Sigmoid colon (tissue), 6 donors: ENCODE measurements at regions not wholly inside any gene's neighbourhood (a gene's known extent, or its start where the extent isn't known, plus 50 kb on each side); places are given as distances from the start of the nearest gene placed in this dataset.

ENCODE experiments used
- DNase-seq: peaks from one replicate; pipeline ENCODE4 v3.0.0-alpha.2; 2019
- H3K27ac ChIP-seq, 4 donors: fragments of 200-600 bp; sonication (generic); one replicate each; pipeline ENCODE4 v1.5.1; 2016 to 2019; ENCODE audit warnings: mild to moderate bottlenecking in 1 of 4
- H3K27me3 ChIP-seq, 3 donors: fragments of 200-600 bp; sonication (generic); one replicate each; pipeline ENCODE4 v1.5.1; 2019; ENCODE audit warnings: mild to moderate bottlenecking in 1 of 3
- H3K36me3 ChIP-seq, 4 donors: fragments of 200-600 bp; sonication (generic); one replicate each; pipeline ENCODE4 v1.5.1; 2016 to 2019
- H3K4me1 ChIP-seq, 4 donors: fragments of 200-600 bp; sonication (generic); one replicate each; pipeline ENCODE4 v1.5.1; 2017 to 2019
- H3K4me3 ChIP-seq, 4 donors: fragments of 200-600 bp; sonication (generic); one replicate each; pipeline ENCODE4 v1.5.1; 2017 to 2019; ENCODE audit warnings: mild to moderate bottlenecking in 2 of 4, moderate library complexity in 1 of 4
- H3K9me3 ChIP-seq, 4 donors: fragments of 200-600 bp in 3 of 4; sonication (generic) in 3 of 4; one replicate each; pipeline versions ENCODE4 v1.5.1 to v1.6.1; 2013 to 2019
- EP300 ChIP-seq, 4 donors: sonication (generic); formaldehyde crosslinking; IDR thresholded peaks; one replicate each; pipeline ENCODE4 v1.6.1; 2017; ENCODE audit warnings: antibody characterized with exemption in 4 of 4
- POLR2A ChIP-seq, 2 donors: fragments of 450-650 bp; IDR thresholded peaks; one replicate each; pipeline ENCODE4 v1.6.1; 2016; ENCODE audit warnings: antibody characterized with exemption in 2 of 2, mild to moderate bottlenecking in 2 of 2, moderate library complexity in 2 of 2
- POLR2AphosphoS5 ChIP-seq, 4 donors: sonication (generic); formaldehyde crosslinking; IDR thresholded peaks; one replicate each; pipeline ENCODE4 v1.6.1; 2017; ENCODE audit warnings: antibody characterized with exemption in 4 of 4
- WGBS, 2 donors: extraction: QIAGEN DNeasy Blood & Tissue Kit; methylation state at CpG; one replicate each; pipeline ENCODE4 v1.1.7; 2013; 5-methylcytosine and 5-hydroxymethylcytosine counted together
- intact Hi-C: fragments of 100-400 bp; cut with DNase I; formaldehyde crosslinking; loops from one replicate; pipeline ENCODE4 v1.15.1; 2023
- TF ChIP-seq, protein P1 (sequence below), 4 experiments: fragments of 450-650 bp in 3 of 4; fragments of 200-600 bp in 1 of 4; IDR thresholded peaks; one replicate each; pipeline ENCODE4 v1.5.1; 2016 to 2019; ENCODE audit warnings: antibody characterized with exemption in 4 of 4, mild to moderate bottlenecking in 3 of 4, moderate library complexity in 2 of 4
- donor health status: healthy with polysubstance abuse.
- donor health status: healthy.

DNA sequence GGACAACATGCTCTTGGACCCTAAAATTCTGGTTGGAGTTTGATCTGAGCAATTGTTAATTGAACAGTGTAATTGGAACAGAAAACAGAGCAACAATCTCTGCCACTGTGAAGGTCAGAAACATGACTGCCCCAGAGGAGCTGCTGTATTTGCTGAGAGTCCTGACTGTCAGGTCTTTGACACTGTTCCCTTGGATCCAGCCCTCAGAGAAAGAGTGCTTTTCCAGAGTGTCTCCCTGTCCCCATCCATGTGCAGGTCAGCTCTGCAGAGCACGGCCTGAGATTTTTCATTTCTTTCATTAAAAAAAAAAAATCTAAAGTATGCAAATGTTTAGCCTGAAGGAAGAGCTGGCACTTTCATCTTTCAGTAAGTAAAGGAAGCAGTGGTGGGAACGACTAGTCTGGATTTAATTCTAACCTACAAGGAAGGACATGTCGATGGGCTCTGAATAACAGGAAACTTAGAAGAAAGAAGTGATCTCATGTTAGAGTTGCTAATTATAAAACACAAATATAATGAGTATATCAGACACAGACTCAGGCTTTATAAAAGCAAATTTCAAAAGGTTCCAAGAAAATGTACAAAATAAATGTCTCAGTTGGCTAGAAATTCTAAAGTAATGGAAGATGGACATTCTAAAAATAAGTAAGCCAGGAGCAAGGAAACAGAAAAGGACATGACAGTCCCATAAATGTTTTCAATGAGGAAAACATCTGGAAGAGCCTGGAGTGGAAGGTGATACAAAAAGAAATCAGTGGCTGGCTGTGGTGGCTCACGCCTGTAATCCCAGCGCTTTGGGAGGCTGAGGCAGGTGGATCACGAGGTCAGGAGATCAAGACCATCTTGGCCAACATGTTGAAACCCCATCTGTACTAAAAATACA is 876.5 kb downstream of the EPHA4 start:
- DNase-seq: no peak
- no peaks in the 10 kb centered on the region for H3K4me1 ChIP-seq
- H3K9me3 ChIP-seq: no peaks in the 10 kb centered on the region
- H3K27ac ChIP-seq: no peak overlapping the region
- intact Hi-C loops: no loop called here
- H3K36me3 ChIP-seq: no peaks in the 10 kb centered on the region
- H3K4me3 ChIP-seq: no peak overlapping the region
- TF ChIP-seq POLR2A (IDR thresholded peaks at IDR 0.05) (no peak), POLR2AphosphoS5 (IDR thresholded peaks at IDR 0.05) (no peak), EP300 (IDR thresholded peaks at IDR 0.05) (no peak)
- TF ChIP-seq, protein P1, sequence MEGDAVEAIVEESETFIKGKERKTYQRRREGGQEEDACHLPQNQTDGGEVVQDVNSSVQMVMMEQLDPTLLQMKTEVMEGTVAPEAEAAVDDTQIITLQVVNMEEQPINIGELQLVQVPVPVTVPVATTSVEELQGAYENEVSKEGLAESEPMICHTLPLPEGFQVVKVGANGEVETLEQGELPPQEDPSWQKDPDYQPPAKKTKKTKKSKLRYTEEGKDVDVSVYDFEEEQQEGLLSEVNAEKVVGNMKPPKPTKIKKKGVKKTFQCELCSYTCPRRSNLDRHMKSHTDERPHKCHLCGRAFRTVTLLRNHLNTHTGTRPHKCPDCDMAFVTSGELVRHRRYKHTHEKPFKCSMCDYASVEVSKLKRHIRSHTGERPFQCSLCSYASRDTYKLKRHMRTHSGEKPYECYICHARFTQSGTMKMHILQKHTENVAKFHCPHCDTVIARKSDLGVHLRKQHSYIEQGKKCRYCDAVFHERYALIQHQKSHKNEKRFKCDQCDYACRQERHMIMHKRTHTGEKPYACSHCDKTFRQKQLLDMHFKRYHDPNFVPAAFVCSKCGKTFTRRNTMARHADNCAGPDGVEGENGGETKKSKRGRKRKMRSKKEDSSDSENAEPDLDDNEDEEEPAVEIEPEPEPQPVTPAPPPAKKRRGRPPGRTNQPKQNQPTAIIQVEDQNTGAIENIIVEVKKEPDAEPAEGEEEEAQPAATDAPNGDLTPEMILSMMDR (IDR thresholded peaks at IDR 0.05): no peak
- no peaks in the 10 kb centered on the region for H3K27me3 ChIP-seq
- 70 to 84% methylated on average over 6 of the region's 6 CpGs for WGBS, 2 donors

DNA sequence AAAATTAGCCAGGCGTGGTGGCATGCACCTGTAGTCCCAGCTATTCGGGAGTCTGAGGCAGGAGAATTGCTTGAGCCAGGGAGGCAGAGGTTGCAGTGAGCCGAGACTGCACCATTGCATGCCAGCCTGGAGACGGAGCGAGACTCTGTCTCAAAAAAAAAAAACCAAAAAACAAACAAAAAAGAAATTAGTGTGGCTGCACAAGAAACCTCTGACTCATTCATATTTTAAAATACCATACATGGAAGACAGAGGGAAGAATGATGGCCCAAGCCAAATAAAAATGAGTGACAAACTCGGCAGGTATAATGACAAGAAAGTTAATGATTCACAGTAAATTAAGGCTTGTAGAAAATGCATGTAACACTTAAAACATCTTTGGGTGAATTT is 875.8 kb downstream of the EPHA4 start:
- no peak for DNase-seq
- H3K9me3 ChIP-seq: no peaks in the 10 kb centered on the region
- no peaks in the 10 kb centered on the region for H3K4me1 ChIP-seq
- 72 to 84% methylated on average over 6 of the region's 6 CpGs for WGBS, 2 donors
- H3K27ac ChIP-seq: no peak overlapping the region
- no peaks in the 10 kb centered on the region for H3K36me3 ChIP-seq
- no peak overlapping the region for H3K4me3 ChIP-seq
- TF ChIP-seq, protein P1 (IDR thresholded peaks at IDR 0.05): no peak
- TF ChIP-seq POLR2A (IDR thresholded peaks at IDR 0.05): no peak
- no peak for TF ChIP-seq EP300 (IDR thresholded peaks at IDR 0.05)
- TF ChIP-seq POLR2AphosphoS5 (IDR thresholded peaks at IDR 0.05): no peak
- intact Hi-C loops: no loop called here
- H3K27me3 ChIP-seq: no peaks in the 10 kb centered on the region

DNA sequence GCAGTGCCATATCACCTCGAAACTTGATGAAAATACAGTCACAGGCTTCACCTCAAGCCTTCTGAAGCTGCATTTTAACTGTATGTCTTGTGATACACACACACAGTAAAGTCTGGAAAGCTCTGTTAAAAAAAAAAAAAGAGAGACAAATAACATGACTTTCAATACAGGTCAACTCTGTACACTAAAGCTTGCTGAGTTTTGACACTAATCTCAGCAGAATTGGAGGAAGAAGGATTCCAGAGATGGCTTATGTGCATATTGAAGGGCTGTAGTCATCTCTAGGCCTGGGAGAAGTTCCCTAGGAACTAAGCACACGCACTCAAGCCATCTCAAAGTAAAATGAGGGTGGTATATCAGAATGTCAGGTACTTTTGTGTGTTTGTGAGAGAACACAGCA is 875.1 kb downstream of the EPHA4 start:
- no peaks in the 10 kb centered on the region for H3K4me1 ChIP-seq
- no peak overlapping the region for H3K4me3 ChIP-seq
- DNase-seq: no peak
- H3K36me3 ChIP-seq: no peaks in the 10 kb centered on the region
- 85 to 89% methylated on average over 2 of the region's 2 CpGs for WGBS, 2 donors
- H3K9me3 ChIP-seq: no peaks in the 10 kb centered on the region
- no peak overlapping the region for H3K27ac ChIP-seq
- H3K27me3 ChIP-seq: no peaks in the 10 kb centered on the region
- intact Hi-C loops: no loop called here
- TF ChIP-seq POLR2AphosphoS5 (IDR thresholded peaks at IDR 0.05) (no peak), EP300 (IDR thresholded peaks at IDR 0.05) (no peak), POLR2A (IDR thresholded peaks at IDR 0.05) (no peak)
- TF ChIP-seq, protein P1 (IDR thresholded peaks at IDR 0.05): no peak

DNA sequence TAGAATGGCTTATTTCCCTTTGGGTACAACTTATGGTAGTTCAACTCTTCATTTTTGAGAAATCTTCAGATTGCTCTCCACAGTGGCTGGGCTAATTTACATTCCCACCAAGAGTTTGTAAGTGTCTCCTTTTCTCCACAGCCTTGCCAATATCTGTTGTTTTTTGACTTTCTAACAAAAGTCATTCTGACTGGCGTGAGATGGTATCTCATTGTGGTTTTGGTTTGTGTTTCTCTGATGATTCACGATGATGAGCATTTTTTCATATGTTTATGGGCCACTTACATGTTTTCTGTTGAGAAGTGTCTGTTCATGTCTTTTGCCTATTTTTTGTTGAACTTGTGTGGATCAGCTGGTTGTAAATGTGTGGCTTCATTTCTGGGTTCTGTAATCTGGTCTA is 871.0 kb downstream of the EPHA4 start:
- DNase-seq: no peak
- Histone ChIP-seq H3K4me3 (no peak overlapping the region), H3K27ac (no peak overlapping the region), H3K4me1 (no peaks in the 10 kb centered on the region), H3K36me3 (no peaks in the 10 kb centered on the region), H3K27me3 (no peaks in the 10 kb centered on the region), H3K9me3 (no peaks in the 10 kb centered on the region)
- WGBS, 2 donors: 86 to 91% methylated on average over 2 of the region's 2 CpGs
- intact Hi-C loops: no loop called here
- TF ChIP-seq POLR2AphosphoS5 (IDR thresholded peaks at IDR 0.05) (no peak), POLR2A (IDR thresholded peaks at IDR 0.05) (no peak), EP300 (IDR thresholded peaks at IDR 0.05) (no peak)
- TF ChIP-seq, protein P1 (IDR thresholded peaks at IDR 0.05): no peak
